ENCODE measurements at regions not wholly inside any gene's neighbourhood (a gene's known extent, or its start where the extent isn't known, plus 50 kb on each side); places are given as distances from the start of the nearest gene placed in this dataset.

DNA sequence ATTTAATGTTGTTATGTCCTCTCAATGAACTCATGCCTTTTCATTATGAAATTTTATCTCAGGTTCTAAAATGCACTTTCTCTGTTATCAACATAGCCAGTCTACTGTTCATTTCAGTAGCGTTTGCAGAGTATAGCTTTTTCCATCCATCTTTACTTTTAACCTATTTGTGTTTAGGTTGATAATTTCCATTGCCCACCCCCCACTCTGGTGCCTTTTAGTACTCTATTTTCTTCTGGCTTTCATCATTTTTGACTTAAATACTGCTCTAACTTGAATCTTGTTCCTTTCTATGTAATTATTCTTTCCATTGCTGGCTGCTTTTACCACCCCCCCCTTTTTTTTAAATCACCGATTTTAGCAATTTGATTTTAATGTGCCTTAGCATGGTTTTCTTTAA is 585.0 kb upstream of the LRATD1 start:
- TF ChIP-seq, protein P1, sequence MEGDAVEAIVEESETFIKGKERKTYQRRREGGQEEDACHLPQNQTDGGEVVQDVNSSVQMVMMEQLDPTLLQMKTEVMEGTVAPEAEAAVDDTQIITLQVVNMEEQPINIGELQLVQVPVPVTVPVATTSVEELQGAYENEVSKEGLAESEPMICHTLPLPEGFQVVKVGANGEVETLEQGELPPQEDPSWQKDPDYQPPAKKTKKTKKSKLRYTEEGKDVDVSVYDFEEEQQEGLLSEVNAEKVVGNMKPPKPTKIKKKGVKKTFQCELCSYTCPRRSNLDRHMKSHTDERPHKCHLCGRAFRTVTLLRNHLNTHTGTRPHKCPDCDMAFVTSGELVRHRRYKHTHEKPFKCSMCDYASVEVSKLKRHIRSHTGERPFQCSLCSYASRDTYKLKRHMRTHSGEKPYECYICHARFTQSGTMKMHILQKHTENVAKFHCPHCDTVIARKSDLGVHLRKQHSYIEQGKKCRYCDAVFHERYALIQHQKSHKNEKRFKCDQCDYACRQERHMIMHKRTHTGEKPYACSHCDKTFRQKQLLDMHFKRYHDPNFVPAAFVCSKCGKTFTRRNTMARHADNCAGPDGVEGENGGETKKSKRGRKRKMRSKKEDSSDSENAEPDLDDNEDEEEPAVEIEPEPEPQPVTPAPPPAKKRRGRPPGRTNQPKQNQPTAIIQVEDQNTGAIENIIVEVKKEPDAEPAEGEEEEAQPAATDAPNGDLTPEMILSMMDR (IDR thresholded peaks at IDR 0.05): no peak
- no peak for TF ChIP-seq POLR2A (IDR thresholded peaks at IDR 0.05)

All from Peyer's patch (tissue), 4 donors.